HG02885 (cell line): ENCODE measurements at regions not wholly inside any gene's neighbourhood (a gene's known extent, or its start where the extent isn't known, plus 50 kb on each side); places are given as distances from the start of the nearest gene placed in this dataset.
"Not testable (repeated sequence)": the region's sequence is repeated elsewhere in the genome, so short reads cannot be mapped to it uniquely, and the experiment has no call there.

Source experiments
- ATAC-seq: cut with Tn5 transposase; IDR thresholded peaks from one replicate; pipeline ENCODE4 v1.9.1; 2021; ENCODE audit warnings: mild to moderate bottlenecking; ENCODE audit not compliant: unreplicated experiment, poor library complexity

- peak; percentile 91 for ATAC-seq
These were observed 79.7 kb upstream of the CHD2 start for GRCh38 chr15:92820236-92821021.

GRCh38 chr15:92821491-92822116 lies 78.5 kb upstream of the CHD2 start:
- no peak for ATAC-seq

DNA sequence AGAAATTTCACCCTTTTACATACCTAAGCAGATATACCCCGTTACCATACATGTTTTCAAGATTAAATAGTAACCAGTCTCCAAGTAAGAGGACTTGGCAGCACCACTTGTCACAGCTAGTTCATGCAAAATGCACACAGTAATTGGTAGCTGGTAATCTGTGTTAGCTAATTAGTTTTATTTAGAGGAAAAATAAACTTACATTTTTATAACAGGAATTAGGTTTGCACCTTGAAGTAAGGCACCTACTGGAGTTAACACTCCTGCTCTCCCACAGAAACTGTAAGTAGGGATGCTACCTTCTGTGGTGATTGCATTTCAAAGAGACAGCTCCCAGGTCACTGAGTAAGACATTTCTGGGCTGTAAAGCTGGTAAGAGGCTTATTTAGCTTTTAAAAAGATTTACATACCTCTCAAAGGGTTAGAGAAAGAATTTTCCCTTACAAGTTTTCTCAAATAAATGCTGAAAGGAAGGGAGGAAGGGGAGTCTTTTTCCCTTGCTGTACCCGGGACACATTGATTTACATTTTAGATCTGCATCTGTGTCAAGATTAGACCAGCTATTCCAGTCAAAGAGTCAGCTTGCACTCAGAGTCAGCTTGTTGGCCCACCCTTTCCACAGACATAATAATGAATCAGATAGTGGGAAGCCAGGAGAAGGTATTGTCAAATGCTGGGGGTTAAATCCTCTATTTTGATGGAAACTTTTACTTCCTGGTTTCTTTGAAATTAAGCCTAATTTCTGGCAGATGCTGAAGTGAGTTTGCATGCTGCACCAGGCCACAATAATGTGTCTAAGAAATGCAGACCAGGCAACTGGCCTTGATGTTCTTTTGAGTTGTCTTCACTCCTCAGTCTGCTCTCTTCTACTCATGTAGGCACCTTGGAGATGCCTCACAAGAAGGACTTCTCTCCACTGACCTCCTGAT lies 77.6 kb upstream of the CHD2 start:
- no peak for ATAC-seq

GRCh38 chr15:92825985-92826384 lies 74.1 kb upstream of the CHD2 start:
- no peak for ATAC-seq

DNA sequence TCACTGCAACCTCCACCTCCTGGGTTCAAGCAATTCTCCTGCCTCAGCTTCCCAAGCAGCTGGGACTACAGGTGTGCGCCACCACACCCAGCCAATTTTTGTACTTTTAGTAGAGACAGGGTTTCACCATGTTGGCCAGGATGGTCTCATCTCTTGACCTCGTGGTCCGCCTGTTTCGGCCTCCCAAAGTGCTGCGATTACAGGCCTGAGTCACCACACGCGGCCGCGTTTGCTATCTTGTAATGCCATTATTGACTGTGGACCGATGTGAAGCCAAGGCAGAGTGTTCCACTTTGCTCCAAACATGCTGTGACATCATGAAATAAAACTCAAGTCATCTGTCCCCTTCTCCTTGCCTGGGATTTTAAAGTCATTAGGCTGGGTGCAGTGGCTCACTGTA lies 72.1 kb upstream of the CHD2 start:
- not testable (repeated sequence) for ATAC-seq

- ATAC-seq: no peak
These were observed 70.2 kb upstream of the CHD2 start for GRCh38 chr15:92829875-92830274.

DNA sequence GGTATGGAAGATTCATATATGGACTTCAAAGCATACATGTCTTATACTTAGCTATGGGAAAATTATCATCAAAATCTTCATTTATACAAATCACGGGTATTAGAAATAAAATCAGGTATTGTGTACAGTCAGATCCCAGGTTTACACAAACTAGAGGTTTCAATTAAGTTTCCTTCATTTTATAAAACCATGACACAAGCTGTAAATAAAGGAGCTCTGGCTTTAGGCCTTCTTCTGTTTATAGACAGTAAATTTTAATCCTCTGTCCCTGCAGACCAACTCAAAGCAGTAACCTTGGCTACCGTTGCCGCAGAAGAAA lies 68.8 kb upstream of the CHD2 start:
- ATAC-seq: no peak

DNA sequence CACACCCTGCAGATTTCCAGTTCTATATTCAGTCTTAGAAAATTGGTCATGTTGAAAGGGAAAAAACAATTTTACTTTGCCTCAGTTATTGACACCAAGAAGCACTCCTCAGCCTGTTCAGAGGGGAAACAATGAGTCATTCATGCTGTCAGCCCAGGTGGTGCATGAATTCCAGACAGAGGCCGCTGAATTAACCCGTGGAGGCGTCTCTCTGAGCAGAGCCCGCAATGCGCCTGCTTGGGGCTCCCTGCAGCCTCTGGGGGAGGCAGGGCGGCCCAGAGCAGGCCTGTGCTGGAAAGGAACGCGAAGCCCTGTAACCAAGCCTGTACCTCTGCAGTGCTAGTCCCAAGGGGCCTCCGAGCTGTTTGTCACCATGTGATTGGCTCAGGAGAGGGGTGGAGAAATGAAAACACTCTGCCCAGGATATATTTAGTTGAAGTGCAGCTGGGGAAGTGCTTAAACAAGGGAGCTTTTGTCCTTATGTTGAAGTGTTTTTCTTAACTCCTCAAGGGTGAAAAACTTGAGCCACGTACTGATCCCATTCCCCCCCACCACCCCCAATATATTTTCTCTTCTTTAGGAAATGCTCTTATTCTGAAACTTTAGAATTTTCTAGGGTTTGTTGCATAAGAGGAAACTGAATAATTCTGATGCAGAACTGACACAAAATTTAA lies 68.3 kb upstream of the CHD2 start:
- ATAC-seq: peak; percentile 96

GRCh38 chr15:92833106-92833433 lies 67.1 kb upstream of the CHD2 start:
- no peak for ATAC-seq

DNA sequence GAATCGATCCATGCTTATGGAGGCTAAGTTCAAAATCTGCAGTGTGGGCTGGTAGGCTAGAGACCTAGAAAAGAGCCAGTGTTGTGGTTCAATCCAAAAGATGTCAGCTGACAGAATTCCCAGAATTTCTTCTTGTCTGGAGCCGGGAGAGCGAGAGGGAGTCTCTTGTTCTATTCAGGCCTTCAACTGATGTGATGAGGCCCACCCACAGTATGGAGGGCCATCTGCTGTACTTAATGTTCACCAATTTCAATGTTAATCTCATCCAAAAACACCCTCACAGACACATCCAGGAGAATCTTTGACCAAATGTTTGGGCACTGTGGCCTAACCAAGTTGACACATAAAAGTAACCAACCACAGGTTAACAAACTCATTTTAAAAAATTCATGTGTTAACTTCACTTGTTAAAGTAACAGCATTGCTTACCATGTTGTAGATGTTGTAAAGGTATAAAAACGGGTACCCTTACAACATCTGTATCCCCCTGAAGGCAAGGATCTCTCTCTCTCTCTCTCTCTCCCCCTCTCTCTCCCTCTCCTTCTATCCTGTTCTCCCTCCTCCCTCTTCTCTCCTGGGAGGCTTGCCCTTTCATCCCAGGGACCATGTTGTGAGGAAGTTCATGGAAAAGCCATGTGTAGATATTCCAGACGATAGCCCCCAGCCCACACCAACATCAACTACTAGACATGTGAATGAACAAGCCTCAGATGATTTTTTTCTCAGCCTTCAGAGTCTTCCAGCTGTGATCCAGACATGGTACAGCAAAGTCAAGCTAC lies 66.4 kb upstream of the CHD2 start:
- ATAC-seq: no peak

GRCh38 chr15:92839696-92840095 lies 60.4 kb upstream of the CHD2 start:
- ATAC-seq: peak; percentile 85

GRCh38 chr15:92840149-92840548 lies 60.0 kb upstream of the CHD2 start:
- no peak for ATAC-seq

- ATAC-seq: no peak
These were observed 56.8 kb upstream of the CHD2 start for GRCh38 chr15:92843326-92843725.

- ATAC-seq: no peak
These were observed 56.3 kb upstream of the CHD2 start for GRCh38 chr15:92843814-92844213.

DNA sequence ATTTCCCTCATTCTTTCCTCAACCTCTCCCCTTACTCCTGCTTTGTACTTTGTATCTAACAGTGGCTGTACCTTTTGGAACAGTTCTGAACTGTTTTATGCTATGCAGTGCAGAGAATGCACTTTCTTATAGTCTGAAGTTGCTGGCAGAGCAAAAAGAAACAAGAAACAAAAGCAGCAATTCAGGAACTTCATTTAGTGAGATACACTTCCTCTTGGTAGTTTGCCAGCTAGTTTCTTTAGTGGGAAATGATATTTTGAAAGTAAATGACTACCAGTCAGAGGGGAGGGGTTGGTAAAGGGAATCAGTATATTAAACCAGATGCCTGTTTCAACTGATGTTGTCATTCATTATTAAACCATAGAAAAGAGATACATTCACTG lies 55.0 kb upstream of the CHD2 start:
- peak; percentile 47 for ATAC-seq

- no peak for ATAC-seq
These were observed 53.4 kb upstream of the CHD2 start for GRCh38 chr15:92846741-92847140.

DNA sequence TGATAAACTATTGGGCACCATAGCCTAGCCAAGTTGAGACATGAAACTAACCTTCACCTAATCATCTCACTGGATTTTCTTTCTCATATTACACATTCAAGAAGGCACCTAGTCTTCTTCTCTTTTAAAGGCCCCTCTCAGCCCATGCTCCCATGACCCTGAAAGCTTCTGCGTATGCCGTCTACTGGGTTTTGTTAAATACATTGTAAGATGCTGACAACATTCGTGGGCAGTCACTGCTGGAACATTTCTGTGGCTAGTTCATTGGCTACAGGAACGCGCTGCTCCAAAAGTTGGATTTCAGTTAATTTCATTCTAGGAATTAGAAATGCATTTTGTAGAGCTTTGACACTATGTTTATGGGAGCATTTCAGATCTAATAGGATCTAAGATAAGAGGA lies 52.3 kb upstream of the CHD2 start:
- ATAC-seq: no peak

GRCh38 chr15:92848464-92848851 lies 51.7 kb upstream of the CHD2 start:
- ATAC-seq: no peak

DNA sequence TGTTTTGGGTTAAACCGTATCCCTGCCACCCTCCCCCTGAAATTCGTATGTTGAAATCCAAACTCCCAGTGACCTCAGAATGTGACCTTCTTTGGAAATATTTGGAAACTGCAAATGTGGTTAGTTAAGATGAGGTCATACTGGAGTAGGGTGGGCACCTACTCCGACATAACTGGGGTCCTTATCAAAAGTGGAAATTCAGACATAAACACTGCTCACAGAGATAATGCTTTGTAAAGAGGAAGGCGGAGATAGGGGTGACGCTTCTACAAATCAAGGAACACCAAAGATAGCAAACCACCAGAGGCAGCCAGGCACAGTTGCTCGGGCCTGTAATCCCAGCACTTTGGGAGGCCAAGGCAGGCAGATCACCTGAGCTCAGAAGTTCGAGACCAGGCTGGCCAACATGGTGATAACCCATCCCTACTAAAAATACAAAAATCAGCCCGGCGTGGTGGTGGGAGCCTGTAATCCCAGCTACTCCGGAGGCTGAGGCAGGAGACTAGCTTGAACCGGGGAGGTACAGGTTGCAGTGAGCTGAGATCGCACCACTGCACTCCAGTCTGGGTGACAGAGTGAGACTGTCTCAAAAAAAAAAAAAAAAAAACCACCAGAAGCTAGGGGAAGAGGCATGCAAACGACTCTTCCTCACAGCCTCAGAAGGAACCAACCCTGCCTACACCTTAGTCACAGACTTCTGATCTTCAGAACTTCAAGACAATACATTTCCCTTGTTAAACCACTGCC lies 51.1 kb upstream of the CHD2 start:
- ATAC-seq: peak; percentile 64
